Esophagus (tissue), 2 donors: ENCODE measurements at regions not wholly inside any gene's neighbourhood (a gene's known extent, or its start where the extent isn't known, plus 50 kb on each side); places are given as distances from the start of the nearest gene placed in this dataset.

Experiments used
- H3K27ac ChIP-seq, 2 donors: one replicate each; pipeline ENCODE4 v1.5.1; 2013; ENCODE audit warnings: low read depth in 2 of 2, mild to moderate bottlenecking in 2 of 2, inconsistent platforms in 1 of 2, low read length in 1 of 2, moderate library complexity in 1 of 2
- H3K27me3 ChIP-seq, 2 donors: one replicate each; pipeline ENCODE4 v1.6.1; 2013; ENCODE audit warnings: low read length in 2 of 2, control low read depth in 1 of 2, mild to moderate bottlenecking in 1 of 2; ENCODE audit not compliant: insufficient read depth in 2 of 2, control insufficient read depth in 1 of 2
- H3K36me3 ChIP-seq, 2 donors: one replicate each; pipeline ENCODE4 v1.6.1; 2013; ENCODE audit warnings: low read length in 1 of 2; ENCODE audit not compliant: control insufficient read depth in 2 of 2, insufficient read depth in 2 of 2
- H3K4me1 ChIP-seq, 2 donors: one replicate each; pipeline ENCODE4 v1.6.1; 2013; ENCODE audit warnings: low read length in 1 of 2; ENCODE audit not compliant: control insufficient read depth in 2 of 2, insufficient read depth in 2 of 2
- H3K4me3 ChIP-seq, 2 donors: one replicate each; pipeline ENCODE4 v1.5.1; 2013; ENCODE audit warnings: low read length in 2 of 2, mild to moderate bottlenecking in 2 of 2, low read depth in 1 of 2, moderate library complexity in 1 of 2
- H3K9me3 ChIP-seq, 2 donors: one replicate each; pipeline ENCODE4 v1.6.1; 2013; ENCODE audit warnings: mild to moderate bottlenecking in 2 of 2, low read depth in 1 of 2, low read length in 1 of 2, moderate library complexity in 1 of 2; ENCODE audit not compliant: control insufficient read depth in 2 of 2, insufficient read depth in 1 of 2
- WGBS, 2 donors: extraction: QIAGEN DNeasy Blood & Tissue Kit; methylation state at CpG; one replicate each; pipeline ENCODE4 v1.1.7; 2013; 5-methylcytosine and 5-hydroxymethylcytosine counted together
- donor health status: healthy with polysubstance abuse.
- donor health status: Bipolar disorder and iron deficiency.

DNA sequence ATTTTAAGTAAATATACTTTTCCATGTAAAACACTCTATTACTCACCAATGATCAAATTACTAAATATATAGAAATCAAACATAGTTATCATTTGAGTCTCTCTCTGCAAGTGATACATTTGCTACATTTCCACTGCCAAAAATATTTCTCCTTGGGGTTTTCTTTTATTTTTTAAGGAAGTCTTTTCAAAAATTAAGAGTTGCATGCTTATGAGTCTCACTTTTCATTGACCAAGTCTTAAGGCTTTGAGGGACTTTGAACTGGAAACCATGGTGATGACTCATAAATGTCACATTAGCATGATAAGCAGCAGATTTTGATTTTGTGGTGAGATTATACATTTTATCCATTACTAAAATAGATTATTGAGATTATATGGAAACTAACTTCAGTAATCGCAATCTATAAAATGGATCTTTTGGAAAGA lies 152.9 kb downstream of the FAM124B start:
- Histone ChIP-seq H3K27ac (no peak overlapping the region), H3K27me3 (no peaks in the 10 kb centered on the region), H3K9me3 (no peaks in the 10 kb centered on the region), H3K4me1 (no peaks in the 10 kb centered on the region), H3K36me3 (no peaks in the 10 kb centered on the region), H3K4me3 (no peak overlapping the region)
- WGBS, 2 donors: 77 to 89% methylated on average over 1 of the region's 1 CpG

DNA sequence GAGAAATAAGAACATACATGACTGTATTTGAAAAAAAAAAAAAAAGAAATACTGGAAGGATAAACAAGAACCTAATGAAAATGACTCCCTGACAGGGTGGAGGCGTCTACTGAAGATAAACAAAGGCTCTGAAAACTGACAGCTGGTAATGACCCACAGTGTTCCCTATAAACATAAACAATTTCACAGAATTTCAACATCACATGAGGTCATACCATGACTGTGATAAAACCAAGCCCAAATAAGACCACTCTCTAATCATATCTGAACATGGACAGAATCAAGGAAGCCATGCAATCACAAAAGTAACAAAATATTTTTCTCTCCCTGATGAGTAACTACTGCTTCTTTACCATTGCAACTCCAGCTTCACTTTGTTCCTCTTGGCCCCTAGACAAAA lies 159.3 kb downstream of the FAM124B start:
- WGBS, 2 donors: 57 to 72% methylated on average over 1 of the region's 1 CpG

DNA sequence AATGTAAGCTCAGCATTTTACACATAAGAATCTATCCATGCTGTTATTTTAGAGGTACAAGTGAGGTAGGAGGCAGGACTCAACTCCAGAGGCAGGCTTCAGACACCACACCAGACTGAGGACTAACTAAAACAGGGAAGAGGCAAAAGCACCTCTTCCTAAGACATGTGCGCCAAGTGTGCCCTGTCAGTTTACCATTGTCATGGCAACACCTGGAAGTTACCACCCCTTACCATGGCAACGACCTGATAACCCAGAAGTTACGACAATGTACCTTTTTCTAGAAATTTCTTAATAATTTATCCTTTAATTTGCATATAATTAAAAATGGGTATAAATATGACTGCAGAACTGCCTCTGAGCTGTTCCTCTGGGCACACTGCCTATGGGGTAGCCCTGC lies 160.1 kb downstream of the FAM124B start:
- no peaks in the 10 kb centered on the region for H3K4me1 ChIP-seq
- H3K27me3 ChIP-seq: no peaks in the 10 kb centered on the region
- no peak overlapping the region for H3K4me3 ChIP-seq
- H3K9me3 ChIP-seq: no peaks in the 10 kb centered on the region
- no peak overlapping the region for H3K27ac ChIP-seq
- H3K36me3 ChIP-seq: no peaks in the 10 kb centered on the region
- 73 to 85% methylated on average over 3 of the region's 3 CpGs for WGBS, 2 donors

More for the DNA sequence above, 159.3 kb downstream of the FAM124B start:
- Histone ChIP-seq H3K27me3 (no peaks in the 10 kb centered on the region), H3K9me3 (no peaks in the 10 kb centered on the region), H3K27ac (no peak overlapping the region), H3K36me3 (no peaks in the 10 kb centered on the region), H3K4me3 (no peak overlapping the region), H3K4me1 (no peaks in the 10 kb centered on the region)

DNA sequence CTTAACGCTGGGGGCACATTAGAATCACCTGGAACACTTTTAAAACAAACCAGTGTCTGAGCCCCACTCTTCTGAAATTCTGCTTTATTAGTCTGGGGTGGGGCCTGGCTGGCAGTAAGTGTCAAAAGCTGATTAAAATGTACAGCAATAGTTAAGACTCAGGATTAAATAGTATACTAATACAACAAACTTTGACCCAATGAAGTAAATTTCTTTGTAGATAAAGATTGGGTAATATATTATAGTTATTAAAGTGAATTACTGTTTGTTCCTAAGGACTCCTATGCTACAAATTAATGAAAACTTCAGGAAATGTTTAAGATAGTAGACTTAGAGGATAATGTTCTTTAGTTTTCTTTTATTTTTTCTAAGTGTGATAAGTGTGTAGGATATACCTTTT lies 160.9 kb downstream of the FAM124B start:
- Histone ChIP-seq H3K4me1 (no peaks in the 10 kb centered on the region), H3K9me3 (no peaks in the 10 kb centered on the region), H3K36me3 (no peaks in the 10 kb centered on the region), H3K4me3 (no peak overlapping the region), H3K27ac (no peak overlapping the region), H3K27me3 (no peaks in the 10 kb centered on the region)
- WGBS, 2 donors: 61 to 72% methylated on average over 1 of the region's 1 CpG

DNA sequence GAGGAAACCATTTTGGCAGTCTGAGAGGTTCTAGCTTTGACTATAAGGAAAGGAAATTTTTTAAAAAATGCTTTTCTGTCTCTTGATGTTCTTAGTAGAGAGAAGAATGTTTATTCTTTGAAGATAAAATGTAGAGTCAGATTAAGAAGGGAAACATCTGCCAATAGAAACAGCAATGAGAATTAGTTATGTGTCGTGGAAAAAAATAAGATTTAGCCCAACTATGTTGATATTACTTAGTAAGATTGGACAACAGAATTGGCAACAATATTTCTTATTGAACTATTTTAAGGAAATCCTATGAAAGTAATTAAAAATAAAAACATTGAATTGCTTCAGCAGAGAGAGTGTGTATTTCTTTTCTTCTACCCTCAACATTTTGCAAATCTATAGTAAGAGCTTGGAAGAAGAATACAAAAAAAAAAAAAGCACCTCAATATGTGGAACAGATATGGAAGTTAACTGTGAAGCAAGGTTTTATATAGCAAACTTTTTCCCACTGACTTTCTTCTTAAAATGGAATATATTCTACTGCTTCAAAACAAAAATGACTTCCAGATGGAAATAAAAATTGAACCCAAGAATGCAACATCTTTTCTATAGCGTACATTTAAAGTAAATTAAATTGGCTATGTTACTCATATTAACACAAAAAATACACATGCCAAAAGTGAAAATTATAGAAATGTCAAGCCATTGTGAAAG lies 177.9 kb downstream of the FAM124B start:
- Histone ChIP-seq H3K4me1 (no peaks in the 10 kb centered on the region), H3K27me3 (no peaks in the 10 kb centered on the region), H3K27ac (no peak overlapping the region), H3K4me3 (no peak overlapping the region), H3K9me3 (peaks cover 0 to 2% of the 10 kb centered on the region in 2 donors), H3K36me3 (no peaks in the 10 kb centered on the region)
- WGBS, 2 donors: 69 to 80% methylated on average over 2 of the region's 2 CpGs

DNA sequence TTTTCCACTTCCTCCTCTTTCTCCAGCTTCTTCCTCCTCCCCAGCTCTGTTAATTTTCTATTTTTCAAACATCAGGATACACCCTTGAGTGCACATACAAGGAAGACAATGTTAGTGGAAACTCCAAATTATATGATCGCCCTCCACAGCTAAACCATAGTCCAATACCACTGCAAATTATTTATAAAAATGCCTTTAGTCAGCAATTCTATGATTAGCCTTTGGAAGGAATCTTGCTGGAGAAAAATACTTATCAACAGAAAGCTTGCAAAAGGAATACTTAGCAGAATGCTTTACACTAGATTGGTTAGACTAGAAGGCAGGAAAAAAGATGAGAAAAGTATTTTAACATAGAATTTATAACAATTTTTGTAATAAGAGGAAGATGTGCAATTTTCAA lies 178.9 kb downstream of the FAM124B start:
- H3K4me3 ChIP-seq: no peak overlapping the region
- no peaks in the 10 kb centered on the region for H3K36me3 ChIP-seq
- no peaks in the 10 kb centered on the region for H3K27me3 ChIP-seq
- peaks cover 0 to 2% of the 10 kb centered on the region in 2 donors for H3K9me3 ChIP-seq
- no peak overlapping the region for H3K27ac ChIP-seq
- no peaks in the 10 kb centered on the region for H3K4me1 ChIP-seq
- 0 to 31% methylated on average over 1 of the region's 1 CpG for WGBS, 2 donors

DNA sequence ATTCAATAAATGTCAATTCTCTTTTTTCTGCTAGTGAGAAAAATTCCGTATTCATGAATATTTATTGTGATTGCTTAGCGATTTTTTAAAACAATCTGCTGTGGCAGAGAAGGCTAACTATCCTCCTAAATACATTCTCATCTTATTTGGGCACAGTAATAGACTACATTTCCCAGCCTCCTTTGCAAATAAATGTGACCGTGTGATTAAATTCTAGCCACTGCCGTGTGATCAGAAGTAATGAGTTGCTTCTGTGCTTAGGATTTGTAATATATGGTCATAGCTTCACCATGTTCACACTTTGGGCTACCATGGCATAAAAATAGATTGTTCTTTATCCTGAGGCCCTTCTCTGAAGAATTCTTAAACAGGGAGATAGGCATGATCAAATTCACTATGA lies 179.6 kb downstream of the FAM124B start:
- WGBS, 2 donors: 45 to 52% methylated on average over 4 of the region's 4 CpGs
- Histone ChIP-seq H3K4me1 (no peaks in the 10 kb centered on the region), H3K9me3 (peaks cover 0 to 2% of the 10 kb centered on the region in 2 donors), H3K36me3 (no peaks in the 10 kb centered on the region), H3K27me3 (no peaks in the 10 kb centered on the region), H3K27ac (no peak overlapping the region), H3K4me3 (no peak overlapping the region)

DNA sequence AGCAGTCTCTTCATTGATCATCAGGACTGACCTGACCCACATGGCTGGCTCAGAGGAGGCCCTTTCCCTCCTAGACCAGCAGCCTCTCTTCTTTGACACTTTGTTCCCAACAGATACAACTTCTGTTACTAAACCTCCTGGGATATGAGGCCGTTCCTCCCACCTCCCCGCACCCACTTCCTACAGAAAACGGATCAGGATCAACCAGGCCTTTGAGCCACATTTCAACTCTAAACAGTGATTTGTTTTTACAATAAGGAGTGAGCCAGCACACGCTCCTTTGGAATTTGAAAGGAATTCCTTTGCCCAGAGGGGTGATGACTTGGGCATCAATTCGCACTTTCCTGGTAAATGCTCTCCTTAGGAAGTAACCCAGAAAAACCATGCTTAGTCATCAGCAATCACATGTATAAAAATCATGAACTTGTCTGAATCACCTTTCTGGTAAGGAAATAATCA lies 180.4 kb downstream of the FAM124B start:
- Histone ChIP-seq H3K27me3 (no peaks in the 10 kb centered on the region), H3K36me3 (no peaks in the 10 kb centered on the region), H3K27ac (no peak overlapping the region), H3K9me3 (peaks cover 0 to 2% of the 10 kb centered on the region in 2 donors), H3K4me1 (no peaks in the 10 kb centered on the region), H3K4me3 (no peak overlapping the region)
- 34 to 42% methylated on average over 5 of the region's 5 CpGs for WGBS, 2 donors

DNA sequence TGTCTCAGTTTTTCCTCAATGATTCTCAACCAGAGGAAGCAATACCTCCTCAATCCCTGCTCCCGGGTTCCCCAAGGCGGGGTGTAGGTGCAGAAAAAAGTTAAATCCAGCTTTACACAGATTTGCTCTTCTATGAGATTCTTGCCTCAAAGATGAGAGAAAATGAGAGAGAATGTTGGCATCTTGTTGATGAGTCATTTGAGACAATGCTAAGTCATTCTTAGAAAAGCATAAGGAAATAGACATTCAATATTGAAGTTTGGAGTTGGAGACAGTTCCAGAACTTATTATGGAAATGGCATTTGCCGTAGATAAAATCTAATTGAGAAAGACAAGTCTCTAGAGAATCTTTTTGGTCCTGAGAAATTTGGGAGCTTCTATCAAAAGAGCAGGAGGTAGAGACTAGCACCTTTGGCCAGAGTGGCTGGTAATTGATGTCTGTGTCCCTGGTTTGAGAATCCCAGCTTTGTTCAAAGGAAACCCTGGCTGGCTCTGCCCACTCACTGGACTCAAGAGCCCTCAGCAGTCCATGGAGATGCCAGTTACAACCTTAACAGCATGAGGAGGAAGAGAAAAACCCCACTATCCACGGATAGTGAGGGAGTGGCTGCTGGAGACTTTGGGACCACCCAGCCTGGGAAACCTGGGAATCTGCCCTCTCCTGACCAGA lies 181.2 kb downstream of the FAM124B start:
- 50 to 57% methylated on average over 4 of the region's 4 CpGs for WGBS, 2 donors
- peaks cover 0 to 2% of the 10 kb centered on the region in 2 donors for H3K9me3 ChIP-seq
- no peaks in the 10 kb centered on the region for H3K27me3 ChIP-seq
- no peaks in the 10 kb centered on the region for H3K36me3 ChIP-seq
- H3K27ac ChIP-seq: no peak overlapping the region
- no peaks in the 10 kb centered on the region for H3K4me1 ChIP-seq
- no peak overlapping the region for H3K4me3 ChIP-seq

DNA sequence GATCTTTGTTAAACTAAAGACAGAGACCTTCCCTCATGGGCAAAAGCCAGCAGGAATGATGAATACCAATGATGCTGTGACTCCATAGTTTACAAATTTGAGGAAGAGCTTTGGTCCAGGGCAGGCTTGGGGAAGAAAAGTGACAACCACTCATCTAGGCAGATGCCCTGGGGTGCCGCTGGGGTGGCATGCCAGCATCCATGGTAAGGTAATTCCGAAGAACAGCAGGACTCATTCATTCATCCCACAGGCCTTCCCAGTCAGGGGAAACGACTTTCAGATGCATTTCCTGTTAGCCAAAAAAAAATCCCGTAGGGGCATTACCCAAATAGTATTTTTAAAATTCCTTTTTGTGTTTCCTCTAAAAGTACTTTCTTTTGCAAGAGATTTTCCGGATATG lies 180.7 kb upstream of the SERPINE2 start:
- H3K27ac ChIP-seq: no peak overlapping the region
- no peak overlapping the region for H3K4me3 ChIP-seq
- WGBS, 2 donors: 83 to 86% methylated on average over 5 of the region's 5 CpGs
- peaks cover 0 to 2% of the 10 kb centered on the region in 2 donors for H3K9me3 ChIP-seq
- H3K27me3 ChIP-seq: no peaks in the 10 kb centered on the region
- H3K36me3 ChIP-seq: no peaks in the 10 kb centered on the region
- H3K4me1 ChIP-seq: no peaks in the 10 kb centered on the region
